H1 (cell line): ENCODE measurements at regions not wholly inside any gene's neighbourhood (a gene's known extent, or its start where the extent isn't known, plus 50 kb on each side); places are given as distances from the start of the nearest gene placed in this dataset.

Source experiments
- CHD1 ChIP-seq: IDR thresholded peaks from 2 replicates; pipeline ENCODE4 v1.6.1; 2012; ENCODE audit warnings: low read depth, low read length, improper control_type of control experiment
- EZH2 ChIP-seq: fragments of 200-600 bp; sonication (generic); IDR thresholded peaks from 2 replicates; pipeline ENCODE4 v1.7.1; 2012; ENCODE audit warnings: low read depth, mild to moderate bottlenecking, moderate library complexity, low read length, inconsistent platforms; ENCODE audit not compliant: severe bottlenecking
- FOSL1 ChIP-seq: IDR thresholded peaks from 2 replicates; pipeline ENCODE4 v1.6.1; 2011; ENCODE audit warnings: mild to moderate bottlenecking, low read depth, low read length, moderate library complexity; ENCODE audit not compliant: insufficient read depth
- POLR2AphosphoS5 ChIP-seq: IDR thresholded peaks from 2 replicates; pipeline ENCODE4 v1.6.1; 2011; ENCODE audit warnings: low read depth, low read length

- TF ChIP-seq POLR2AphosphoS5 (no peak), EZH2 (no peak), CHD1 (no peak), FOSL1 (no peak)
These were observed 172.0 kb upstream of the SEMA6A start for GRCh38 chr5:116746668-116747067.
